Small intestine (tissue), 7 donors: ENCODE measurements at regions not wholly inside any gene's neighbourhood (a gene's known extent, or its start where the extent isn't known, plus 50 kb on each side); places are given as distances from the start of the nearest gene placed in this dataset.

Experiments
- DNase-seq, 2 donors: peaks; one replicate each; pipeline versions ENCODE4 v3.0.0 to v3.0.0-alpha.2; 2013
- FAIRE-seq: peaks from 2 replicates; lab custom pipeline; 2012; peaks lifted over from hg19 to GRCh38; lab: Jason Lieb, UNC
- H3K27ac ChIP-seq, 3 donors: one replicate each; pipeline ENCODE4 v1.5.1; 2013; ENCODE audit warnings: low read length in 2 of 3, mild to moderate bottlenecking in 2 of 3, control low read depth in 1 of 3, inconsistent platforms in 1 of 3, low read depth in 1 of 3, moderate library complexity in 1 of 3
- H3K27me3 ChIP-seq, 3 donors: one replicate each; pipeline ENCODE4 v1.6.1; 2013; ENCODE audit warnings: low read length in 3 of 3, inconsistent platforms in 1 of 3; ENCODE audit not compliant: control insufficient read depth in 3 of 3, insufficient read depth in 3 of 3
- H3K36me3 ChIP-seq, 3 donors: one replicate each; pipeline ENCODE4 v1.6.1; 2013; ENCODE audit warnings: low read length in 3 of 3, inconsistent platforms in 1 of 3, low read depth in 1 of 3, mild to moderate bottlenecking in 1 of 3, moderate library complexity in 1 of 3; ENCODE audit not compliant: control insufficient read depth in 3 of 3, insufficient read depth in 2 of 3
- H3K4me1 ChIP-seq, 3 donors: one replicate each; pipeline ENCODE4 v1.6.1; 2013; ENCODE audit warnings: low read length in 2 of 3, inconsistent platforms in 1 of 3, low read depth in 1 of 3, mild to moderate bottlenecking in 1 of 3, moderate library complexity in 1 of 3; ENCODE audit not compliant: control insufficient read depth in 3 of 3, insufficient read depth in 2 of 3
- H3K4me3 ChIP-seq, 3 donors: one replicate each; pipeline ENCODE4 v1.5.1; 2013; ENCODE audit warnings: low read length in 3 of 3, control low read depth in 1 of 3, inconsistent platforms in 1 of 3, low read depth in 1 of 3, mild to moderate bottlenecking in 1 of 3, moderate library complexity in 1 of 3
- H3K9me3 ChIP-seq, 2 donors: one replicate each; pipeline ENCODE4 v1.6.1; 2013; ENCODE audit warnings: low read depth in 1 of 2, low read length in 1 of 2; ENCODE audit not compliant: control insufficient read depth in 2 of 2, insufficient read depth in 1 of 2
- WGBS, 3 donors: extraction: QIAGEN DNeasy Blood & Tissue Kit; methylation state at CpG; one replicate each; pipeline ENCODE4 v1.1.7; 2013; 5-methylcytosine and 5-hydroxymethylcytosine counted together
- donor health status: healthy with polysubstance abuse.
- donor health status: control.
- donor health status: control.
- donor health status: Bipolar disorder and iron deficiency.
- donor health status: healthy.

- Histone ChIP-seq H3K27me3 (no peaks in the 10 kb centered on the region), H3K27ac (no peak overlapping the region), H3K36me3 (no peaks in the 10 kb centered on the region), H3K4me3 (no peak overlapping the region), H3K9me3 (no peaks in the 10 kb centered on the region), H3K4me1 (no peaks in the 10 kb centered on the region)
- DNase-seq (no peak), FAIRE-seq (no peak)
These were observed 679.1 kb downstream of the METTL4 start for GRCh38 chr18:1892191-1892590.

- no peak overlapping the region for H3K27ac ChIP-seq
- H3K36me3 ChIP-seq, result no peaks in the 10 kb centered on the region
- H3K27me3 ChIP-seq, result no peaks in the 10 kb centered on the region
- DNase-seq (no peak), FAIRE-seq (no peak)
- no peaks in the 10 kb centered on the region for H3K9me3 ChIP-seq
- H3K4me1 ChIP-seq, result no peaks in the 10 kb centered on the region
- H3K4me3 ChIP-seq, result no peak overlapping the region
- WGBS, 3 donors, result 53 to 69% (median 58%) methylated on average over 4 of the region's 4 CpGs
These were observed 675.7 kb downstream of the METTL4 start for GRCh38 chr18:1895456-1896185.

GRCh38 chr18:1906421-1906820, 664.9 kb downstream of the METTL4 start:
- Histone ChIP-seq H3K27me3 (no peaks in the 10 kb centered on the region), H3K9me3 (peaks cover 0 to 9% of the 10 kb centered on the region in 2 donors), H3K27ac (no peak overlapping the region), H3K36me3 (no peaks in the 10 kb centered on the region), H3K4me3 (no peak overlapping the region), H3K4me1 (no peaks in the 10 kb centered on the region)
- DNase-seq (no peak), FAIRE-seq (no peak)
- WGBS, 3 donors, result 67 to 82% (median 75%) methylated on average over 1 of the region's 1 CpG

GRCh38 chr18:1907470-1908206, 663.7 kb downstream of the METTL4 start:
- no peak for DNase-seq
- no peak overlapping the region for H3K27ac ChIP-seq
- no peaks in the 10 kb centered on the region for H3K36me3 ChIP-seq
- H3K9me3 ChIP-seq, result peaks cover 0 to 9% of the 10 kb centered on the region in 2 donors
- H3K4me3 ChIP-seq, result no peak overlapping the region
- H3K27me3 ChIP-seq, result no peaks in the 10 kb centered on the region
- no peaks in the 10 kb centered on the region for H3K4me1 ChIP-seq
- WGBS, 3 donors, result 56 to 74% (median 65%) methylated on average over 3 of the region's 3 CpGs
- no peak for FAIRE-seq

- no peak for FAIRE-seq
- H3K27ac ChIP-seq, result no peak overlapping the region
- peaks cover 0 to 15% of the 10 kb centered on the region in 2 donors for H3K9me3 ChIP-seq
- no peak for DNase-seq
- H3K4me1 ChIP-seq, result no peaks in the 10 kb centered on the region
- no peaks in the 10 kb centered on the region for H3K27me3 ChIP-seq
- no peak overlapping the region for H3K4me3 ChIP-seq
- no peaks in the 10 kb centered on the region for H3K36me3 ChIP-seq
These were observed 656.8 kb downstream of the METTL4 start for GRCh38 chr18:1914489-1914888.

GRCh38 chr18:1916869-1917523, 654.3 kb downstream of the METTL4 start:
- DNase-seq, result no peak
- no peak for FAIRE-seq
- no peak overlapping the region for H3K27ac ChIP-seq
- no peak overlapping the region for H3K4me3 ChIP-seq
- H3K36me3 ChIP-seq, result no peaks in the 10 kb centered on the region
- no peaks in the 10 kb centered on the region for H3K4me1 ChIP-seq
- 91 to 96% (median 94%) methylated on average over 2 of the region's 2 CpGs for WGBS, 3 donors
- no peaks in the 10 kb centered on the region for H3K27me3 ChIP-seq
- peaks cover 0 to 6% of the 10 kb centered on the region in 2 donors for H3K9me3 ChIP-seq

GRCh38 chr18:1917569-1917968, 653.7 kb downstream of the METTL4 start:
- Histone ChIP-seq H3K4me3 (no peak overlapping the region), H3K4me1 (no peaks in the 10 kb centered on the region), H3K27me3 (no peaks in the 10 kb centered on the region), H3K9me3 (peaks cover 0 to 6% of the 10 kb centered on the region in 2 donors), H3K27ac (no peak overlapping the region), H3K36me3 (no peaks in the 10 kb centered on the region)
- no peak for FAIRE-seq
- DNase-seq, result no peak
- 83 to 89% (median 87%) methylated on average over 4 of the region's 4 CpGs for WGBS, 3 donors

GRCh38 chr18:1922066-1922465, 649.2 kb downstream of the METTL4 start:
- Histone ChIP-seq H3K4me1 (no peaks in the 10 kb centered on the region), H3K4me3 (no peak overlapping the region), H3K36me3 (no peaks in the 10 kb centered on the region), H3K27me3 (no peaks in the 10 kb centered on the region), H3K9me3 (no peaks in the 10 kb centered on the region), H3K27ac (no peak overlapping the region)
- DNase-seq (no peak), FAIRE-seq (no peak)
